Activated T-cell treated with anti-CD3 and anti-CD28 coated beads, Interleukin-2, amount 50 U/mL, for 24 hours (primary cell): ENCODE measurements at regions not wholly inside any gene's neighbourhood (a gene's known extent, or its start where the extent isn't known, plus 50 kb on each side); places are given as distances from the start of the nearest gene placed in this dataset.
"Not testable (repeated sequence)": the region's sequence is repeated elsewhere in the genome, so short reads cannot be mapped to it uniquely, and the experiment has no call there.

Experiments
- DNase-seq: peaks from one replicate; pipeline ENCODE4 v3.0.0-alpha.2; 2020
- H3K27ac Mint-ChIP-seq: 2 replicates; pipeline ENCODE4 v1.8.0; 2020; ENCODE audit warnings: mild to moderate bottlenecking, mixed read lengths
- H3K27me3 Mint-ChIP-seq: 2 replicates; pipeline ENCODE4 v1.8.0; 2020; ENCODE audit warnings: mixed read lengths
- H3K36me3 Mint-ChIP-seq: 2 replicates; pipeline ENCODE4 v1.8.0; 2020; ENCODE audit warnings: low read depth, mixed read lengths
- H3K4me1 Mint-ChIP-seq: 2 replicates; pipeline ENCODE4 v1.8.0; 2020; ENCODE audit warnings: low read depth, mixed read lengths
- H3K4me3 Mint-ChIP-seq: 2 replicates; pipeline ENCODE4 v1.8.0; 2020; ENCODE audit warnings: mild to moderate bottlenecking, moderate library complexity, mixed read lengths
- H3K9me3 Mint-ChIP-seq: 2 replicates; pipeline ENCODE4 v1.8.0; 2020; ENCODE audit warnings: mixed read lengths

DNA sequence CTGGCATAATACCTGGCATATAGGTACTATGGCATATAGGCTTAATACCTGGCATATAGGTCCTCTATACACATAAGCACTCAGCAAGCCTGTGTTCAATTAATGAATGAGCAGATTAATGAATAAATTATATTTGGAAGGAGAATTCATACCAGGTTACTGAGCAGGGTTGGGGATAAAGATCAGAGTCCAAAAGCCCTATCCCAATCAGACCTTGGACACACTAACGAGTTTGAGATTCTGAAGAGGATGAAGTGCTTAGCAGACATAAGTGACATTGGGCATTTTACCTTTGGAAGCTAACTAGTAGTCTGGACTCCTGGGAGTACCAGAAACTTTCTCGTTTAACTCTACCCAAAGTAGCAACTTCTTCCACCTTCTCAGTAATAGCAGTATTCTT lies 63.3 kb upstream of the ARHGAP29 start:
- H3K4me3 Mint-ChIP-seq = no peak overlapping the region
- H3K4me1 Mint-ChIP-seq = no peaks in the 10 kb centered on the region
- no peak for DNase-seq
- no peak overlapping the region for H3K27ac Mint-ChIP-seq
- no peaks in the 10 kb centered on the region for H3K36me3 Mint-ChIP-seq
- peaks cover 36% of the 10 kb centered on the region for H3K27me3 Mint-ChIP-seq
- H3K9me3 Mint-ChIP-seq = no peaks in the 10 kb centered on the region

DNA sequence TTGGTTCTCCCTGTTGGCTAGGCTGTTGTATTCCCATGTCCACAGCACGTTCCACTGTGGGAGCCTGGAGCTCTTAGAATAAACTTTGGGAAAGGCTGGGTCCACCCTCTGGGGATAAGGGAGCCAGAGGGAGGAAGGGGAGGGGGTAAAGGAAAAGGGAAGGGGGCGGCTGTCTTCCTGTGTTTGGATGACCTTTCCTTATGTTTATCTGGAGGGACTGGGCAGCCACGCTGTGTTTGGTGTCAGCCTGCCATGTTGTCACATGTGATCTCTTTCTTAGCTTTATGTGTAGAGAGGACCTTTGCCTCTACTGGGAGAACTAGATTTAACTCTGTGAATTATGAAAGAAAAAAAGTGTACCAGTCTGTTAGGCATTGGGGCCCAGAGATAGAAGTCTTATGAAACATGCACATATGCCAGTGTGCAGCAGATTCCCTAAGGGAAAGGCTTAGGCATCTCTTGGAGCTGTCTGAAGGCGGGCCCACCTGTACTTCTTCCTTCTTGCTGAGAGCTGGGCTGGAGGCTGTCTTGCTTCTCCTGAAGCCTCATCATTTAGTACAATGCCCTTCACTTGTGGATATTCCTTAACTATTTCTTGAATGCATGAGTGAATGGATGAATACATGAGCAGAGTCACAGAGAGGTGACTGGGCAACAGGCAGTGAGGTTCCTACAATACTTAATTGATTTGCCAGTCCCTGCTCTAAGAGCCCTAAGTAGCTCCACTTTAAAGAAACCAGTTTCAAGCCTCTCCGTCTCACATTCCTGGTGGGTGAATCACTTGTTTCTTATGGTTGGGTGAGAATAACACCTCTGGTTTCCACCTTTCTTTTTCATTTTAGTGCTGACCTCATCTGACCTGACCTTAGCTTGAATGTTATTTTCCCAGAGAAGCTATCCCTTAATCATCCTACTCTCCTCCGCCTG lies 62.5 kb upstream of the ARHGAP29 start:
- Mint-ChIP-seq H3K36me3 (no peaks in the 10 kb centered on the region), H3K4me3 (no peak overlapping the region), H3K9me3 (no peaks in the 10 kb centered on the region), H3K27ac (no peak overlapping the region), H3K27me3 (peaks cover 33% of the 10 kb centered on the region), H3K4me1 (no peaks in the 10 kb centered on the region)
- DNase-seq = no peak

DNA sequence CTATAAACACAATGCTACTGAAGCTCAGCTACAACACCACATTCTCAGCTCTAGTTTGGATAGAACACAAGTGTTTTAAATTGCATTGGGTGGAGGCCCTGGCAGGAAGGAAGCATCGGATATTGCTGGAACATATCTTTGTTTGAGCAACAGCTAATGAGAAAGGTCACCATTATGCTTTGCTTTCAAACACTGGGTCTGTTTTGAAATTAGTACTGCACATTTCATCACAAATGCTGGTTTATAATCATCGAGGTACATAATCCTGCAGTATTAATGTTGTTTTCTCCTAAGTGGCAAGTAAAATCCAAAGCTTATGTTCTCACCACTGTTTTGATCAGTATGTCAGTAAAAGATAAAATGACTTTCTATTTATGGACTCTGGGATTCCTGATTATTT lies 61.5 kb upstream of the ARHGAP29 start:
- Mint-ChIP-seq H3K4me1 (no peaks in the 10 kb centered on the region), H3K36me3 (no peaks in the 10 kb centered on the region), H3K4me3 (no peak overlapping the region), H3K27ac (no peak overlapping the region), H3K9me3 (no peaks in the 10 kb centered on the region), H3K27me3 (peaks cover 32% of the 10 kb centered on the region)
- no peak for DNase-seq

DNA sequence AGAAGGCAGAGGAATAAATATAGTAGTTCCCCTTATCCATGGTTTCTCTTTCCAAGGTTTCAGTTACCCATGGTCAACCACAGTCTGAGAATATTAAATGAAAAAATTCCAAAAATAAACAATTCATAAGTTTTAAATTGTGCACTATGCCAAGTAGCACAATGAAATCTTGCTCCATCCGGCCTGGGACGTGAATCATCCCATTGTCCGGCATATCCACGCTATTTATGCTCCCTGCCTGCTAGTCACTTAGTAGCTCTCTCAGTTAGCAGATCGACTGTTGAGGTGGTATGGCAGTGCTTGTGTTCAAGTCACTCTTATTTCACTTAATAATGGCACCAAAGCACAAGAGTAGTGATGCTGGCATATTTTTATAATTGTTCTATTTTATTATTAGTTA lies 58.6 kb upstream of the ARHGAP29 start:
- no peak overlapping the region for H3K4me3 Mint-ChIP-seq
- H3K27ac Mint-ChIP-seq = no peak overlapping the region
- peaks cover 34% of the 10 kb centered on the region for H3K27me3 Mint-ChIP-seq
- no peak for DNase-seq
- H3K9me3 Mint-ChIP-seq = no peaks in the 10 kb centered on the region
- no peaks in the 10 kb centered on the region for H3K36me3 Mint-ChIP-seq
- no peaks in the 10 kb centered on the region for H3K4me1 Mint-ChIP-seq

DNA sequence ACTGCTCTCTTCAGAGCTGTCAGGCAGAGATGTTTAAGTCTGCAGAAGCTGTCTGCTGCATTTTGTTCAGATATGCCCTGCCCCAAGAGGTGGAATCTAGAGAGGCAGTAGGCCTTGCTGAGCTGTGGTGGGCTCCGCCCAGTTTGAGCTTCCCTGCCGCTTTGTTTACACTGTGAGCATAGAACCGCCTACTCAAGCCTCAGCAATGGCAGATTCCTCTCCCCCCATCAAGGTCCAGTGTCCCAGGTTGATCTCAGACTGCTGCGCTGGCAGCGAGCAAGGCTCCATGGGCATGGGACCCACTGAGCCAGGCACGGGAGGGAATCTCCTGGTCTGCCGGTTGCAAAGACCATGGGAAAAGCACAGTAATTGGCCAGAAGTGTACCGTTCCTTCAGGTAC lies 55.6 kb upstream of the ARHGAP29 start:
- not testable (repeated sequence) for H3K4me1 Mint-ChIP-seq, H3K27ac Mint-ChIP-seq, H3K36me3 Mint-ChIP-seq, H3K9me3 Mint-ChIP-seq, DNase-seq, H3K4me3 Mint-ChIP-seq
- H3K27me3 Mint-ChIP-seq = peaks cover 52% of the 10 kb centered on the region

DNA sequence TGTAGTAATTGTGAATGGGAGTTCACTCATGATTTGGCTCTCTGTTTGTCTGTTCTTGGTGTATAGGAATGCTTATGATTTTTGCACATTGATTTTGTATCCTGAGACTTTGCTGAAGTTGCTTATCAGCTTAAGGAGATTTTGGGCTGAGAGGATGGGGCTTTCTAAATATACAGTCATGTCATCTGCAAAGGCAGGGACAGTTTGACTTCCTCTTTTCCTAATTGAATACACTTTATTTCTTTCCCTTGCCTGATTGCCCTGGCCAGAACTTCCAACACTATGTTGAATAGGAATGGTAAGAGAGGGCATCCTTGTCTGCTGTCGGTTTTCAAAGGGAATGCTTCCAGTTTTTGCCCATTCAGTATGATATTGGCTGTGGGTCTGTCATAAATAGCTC lies 51.9 kb upstream of the ARHGAP29 start:
- H3K36me3 Mint-ChIP-seq, H3K4me1 Mint-ChIP-seq, H3K9me3 Mint-ChIP-seq, DNase-seq, H3K27ac Mint-ChIP-seq, H3K4me3 Mint-ChIP-seq: not testable (repeated sequence)
- H3K27me3 Mint-ChIP-seq = peaks cover 63% of the 10 kb centered on the region
